Uterus (tissue), 2 donors: ENCODE measurements at regions not wholly inside any gene's neighbourhood (a gene's known extent, or its start where the extent isn't known, plus 50 kb on each side); places are given as distances from the start of the nearest gene placed in this dataset.

ENCODE experiments used
- CTCF ChIP-seq, 4 experiments: fragments of 200-600 bp in 2 of 4; fragments of 450-650 bp in 2 of 4; sonication (generic) in 2 of 4; IDR thresholded peaks; one replicate each; pipeline ENCODE4 v1.5.1; 2016 to 2019; ENCODE audit warnings: antibody characterized with exemption in 4 of 4, mild to moderate bottlenecking in 2 of 4, moderate library complexity in 1 of 4
- POLR2A ChIP-seq, 2 donors: fragments of 450-650 bp; IDR thresholded peaks; one replicate each; pipeline ENCODE4 v1.6.1; 2016; ENCODE audit warnings: antibody characterized with exemption in 2 of 2, mild to moderate bottlenecking in 1 of 2, moderate library complexity in 1 of 2

GRCh38 chr1:100609849-100610248 is 71.9 kb downstream of the GPR88 start:
- TF ChIP-seq CTCF (IDR thresholded peaks at IDR 0.05) (no peak), POLR2A (IDR thresholded peaks at IDR 0.05) (no peak)
